KMS-11 (cell line): ENCODE measurements at regions not wholly inside any gene's neighbourhood (a gene's known extent, or its start where the extent isn't known, plus 50 kb on each side); places are given as distances from the start of the nearest gene placed in this dataset.

Experiments
- H2AFZ ChIP-seq: fragments of 200-600 bp; sonication (generic); 2 replicates; pipeline ENCODE4 v1.6.1; 2016; ENCODE audit warnings: antibody characterized with exemption, mixed run types, low read depth
- H3K27ac ChIP-seq: fragments of 200-600 bp; sonication (generic); 2 replicates; pipeline ENCODE4 v1.6.1; 2016; ENCODE audit warnings: mild to moderate bottlenecking, mixed run types
- H3K27me3 ChIP-seq: fragments of 200-600 bp; sonication (generic); 2 replicates; pipeline ENCODE4 v1.6.1; 2017; ENCODE audit warnings: mild to moderate bottlenecking, low read depth, mixed run types, moderate library complexity; ENCODE audit not compliant: insufficient read depth
- H3K36me3 ChIP-seq: fragments of 200-600 bp; sonication (generic); 2 replicates; pipeline ENCODE4 v1.6.1; 2017; ENCODE audit warnings: mild to moderate bottlenecking, mixed run types; ENCODE audit not compliant: insufficient read depth
- H3K4me1 ChIP-seq: fragments of 200-600 bp; sonication (generic); 2 replicates; pipeline ENCODE4 v1.6.1; 2016; ENCODE audit warnings: mild to moderate bottlenecking, low read depth, mixed run types; ENCODE audit not compliant: poor library complexity, severe bottlenecking
- H3K4me2 ChIP-seq: fragments of 200-600 bp; sonication (generic); 2 replicates; pipeline ENCODE4 v1.7.0; 2016; ENCODE audit warnings: mild to moderate bottlenecking, mixed run types
- H3K4me3 ChIP-seq: fragments of 200-600 bp; sonication (generic); IDR thresholded peaks from 2 replicates; pipeline ENCODE4 v1.6.1; 2017; ENCODE audit warnings: low read depth, low read length, mixed read lengths; ENCODE audit not compliant: insufficient read depth
- H3K79me2 ChIP-seq: fragments of 200-600 bp; sonication (generic); 2 replicates; pipeline ENCODE4 v1.6.1; 2016; ENCODE audit warnings: low read depth, mixed run types; ENCODE audit not compliant: insufficient read depth
- H3K9ac ChIP-seq: fragments of 200-600 bp; sonication (generic); 2 replicates; pipeline ENCODE4 v1.6.1; 2016; ENCODE audit warnings: mild to moderate bottlenecking, mixed run types
- H4K20me1 ChIP-seq: fragments of 200-600 bp; sonication (generic); 2 replicates; pipeline ENCODE4 v1.6.1; 2016; ENCODE audit warnings: mild to moderate bottlenecking, mixed run types; ENCODE audit not compliant: insufficient read depth
- CTCF ChIP-seq: fragments of 200-600 bp; sonication (generic); conservative IDR thresholded peaks from 2 replicates; pipeline ENCODE4 v1.6.1; 2017; ENCODE audit warnings: low read depth, mild to moderate bottlenecking, antibody characterized with exemption, low read length, moderate library complexity, mixed read lengths

- H3K36me3 ChIP-seq = no peaks in the 10 kb centered on the region
- no peaks in the 10 kb centered on the region for H4K20me1 ChIP-seq
- no peaks in the 10 kb centered on the region for H3K79me2 ChIP-seq
- H3K4me2 ChIP-seq = no peak overlapping the region
- no peaks in the 10 kb centered on the region for H3K27me3 ChIP-seq
- no peak overlapping the region for H2AFZ ChIP-seq
- no peaks in the 10 kb centered on the region for H3K4me1 ChIP-seq
- H3K9ac ChIP-seq = no peak overlapping the region
- no peak for TF ChIP-seq CTCF
- H3K4me3 ChIP-seq = no peak overlapping the region
- H3K27ac ChIP-seq = no peak overlapping the region
These were observed 417.2 kb downstream of the ZBBX start for GRCh38 chr3:166962911-166963310.

GRCh38 chr3:166957121-166957520, 423.0 kb downstream of the ZBBX start:
- Histone ChIP-seq H3K27ac (no peak overlapping the region), H2AFZ (no peak overlapping the region), H3K4me2 (no peak overlapping the region)

GRCh38 chr3:166955201-166955939, 424.7 kb downstream of the ZBBX start:
- Histone ChIP-seq H3K4me2 (no peak overlapping the region), H3K27me3 (no peaks in the 10 kb centered on the region), H3K4me3 (no peak overlapping the region), H2AFZ (no peak overlapping the region), H3K79me2 (no peaks in the 10 kb centered on the region), H3K36me3 (no peaks in the 10 kb centered on the region), H3K9ac (no peak overlapping the region), H3K4me1 (no peaks in the 10 kb centered on the region), H4K20me1 (no peaks in the 10 kb centered on the region), H3K27ac (no peak overlapping the region)
- no peak for TF ChIP-seq CTCF

More at GRCh38 chr3:166957121-166957520, 423.0 kb downstream of the ZBBX start:
- H3K4me1 ChIP-seq = no peaks in the 10 kb centered on the region
- H3K4me3 ChIP-seq = no peak overlapping the region
- no peaks in the 10 kb centered on the region for H3K79me2 ChIP-seq
- no peaks in the 10 kb centered on the region for H3K36me3 ChIP-seq
- H3K9ac ChIP-seq = no peak overlapping the region
- no peaks in the 10 kb centered on the region for H3K27me3 ChIP-seq
- H4K20me1 ChIP-seq = no peaks in the 10 kb centered on the region
- no peak for TF ChIP-seq CTCF

- Histone ChIP-seq H3K4me3 (no peak overlapping the region), H4K20me1 (no peaks in the 10 kb centered on the region), H3K36me3 (no peaks in the 10 kb centered on the region), H3K27me3 (no peaks in the 10 kb centered on the region), H3K4me1 (no peaks in the 10 kb centered on the region), H3K79me2 (no peaks in the 10 kb centered on the region), H3K4me2 (no peak overlapping the region), H2AFZ (no peak overlapping the region), H3K9ac (no peak overlapping the region), H3K27ac (no peak overlapping the region)
- no peak for TF ChIP-seq CTCF
These were observed 445.2 kb downstream of the ZBBX start for GRCh38 chr3:166934879-166935278.
